ENCODE measurements at regions not wholly inside any gene's neighbourhood (a gene's known extent, or its start where the extent isn't known, plus 50 kb on each side); places are given as distances from the start of the nearest gene placed in this dataset.

GRCh38 chr21:35406635-35407034 is 357.5 kb upstream of the RUNX1 start:
- TF ChIP-seq, protein P1, sequence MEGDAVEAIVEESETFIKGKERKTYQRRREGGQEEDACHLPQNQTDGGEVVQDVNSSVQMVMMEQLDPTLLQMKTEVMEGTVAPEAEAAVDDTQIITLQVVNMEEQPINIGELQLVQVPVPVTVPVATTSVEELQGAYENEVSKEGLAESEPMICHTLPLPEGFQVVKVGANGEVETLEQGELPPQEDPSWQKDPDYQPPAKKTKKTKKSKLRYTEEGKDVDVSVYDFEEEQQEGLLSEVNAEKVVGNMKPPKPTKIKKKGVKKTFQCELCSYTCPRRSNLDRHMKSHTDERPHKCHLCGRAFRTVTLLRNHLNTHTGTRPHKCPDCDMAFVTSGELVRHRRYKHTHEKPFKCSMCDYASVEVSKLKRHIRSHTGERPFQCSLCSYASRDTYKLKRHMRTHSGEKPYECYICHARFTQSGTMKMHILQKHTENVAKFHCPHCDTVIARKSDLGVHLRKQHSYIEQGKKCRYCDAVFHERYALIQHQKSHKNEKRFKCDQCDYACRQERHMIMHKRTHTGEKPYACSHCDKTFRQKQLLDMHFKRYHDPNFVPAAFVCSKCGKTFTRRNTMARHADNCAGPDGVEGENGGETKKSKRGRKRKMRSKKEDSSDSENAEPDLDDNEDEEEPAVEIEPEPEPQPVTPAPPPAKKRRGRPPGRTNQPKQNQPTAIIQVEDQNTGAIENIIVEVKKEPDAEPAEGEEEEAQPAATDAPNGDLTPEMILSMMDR (IDR thresholded peaks at IDR 0.05): no peak
- TF ChIP-seq POLR2A (IDR thresholded peaks at IDR 0.05): no peak

Measured in adrenal gland (tissue), 5 donors.